Ishikawa (cell line): ENCODE measurements at regions not wholly inside any gene's neighbourhood (a gene's known extent, or its start where the extent isn't known, plus 50 kb on each side); places are given as distances from the start of the nearest gene placed in this dataset.

Experiments
- CEBPB ChIP-seq: IDR thresholded peaks from 2 replicates; pipeline ENCODE4 v1.6.1; 2012
- EP300 ChIP-seq: IDR thresholded peaks from 2 replicates; pipeline ENCODE4 v1.6.1; 2012; ENCODE audit warnings: borderline replicate concordance
- REST ChIP-seq: IDR thresholded peaks from 2 replicates; pipeline ENCODE4 v1.6.1; 2012; ENCODE audit warnings: low read depth, mild to moderate bottlenecking

GRCh38 chr15:83340087-83340486 lies 55.6 kb upstream of the BNC1 start:
- no peak for TF ChIP-seq EP300
- TF ChIP-seq REST = no peak
- no peak for TF ChIP-seq CEBPB
